ENCODE measurements at regions not wholly inside any gene's neighbourhood (a gene's known extent, or its start where the extent isn't known, plus 50 kb on each side); places are given as distances from the start of the nearest gene placed in this dataset.

DNA sequence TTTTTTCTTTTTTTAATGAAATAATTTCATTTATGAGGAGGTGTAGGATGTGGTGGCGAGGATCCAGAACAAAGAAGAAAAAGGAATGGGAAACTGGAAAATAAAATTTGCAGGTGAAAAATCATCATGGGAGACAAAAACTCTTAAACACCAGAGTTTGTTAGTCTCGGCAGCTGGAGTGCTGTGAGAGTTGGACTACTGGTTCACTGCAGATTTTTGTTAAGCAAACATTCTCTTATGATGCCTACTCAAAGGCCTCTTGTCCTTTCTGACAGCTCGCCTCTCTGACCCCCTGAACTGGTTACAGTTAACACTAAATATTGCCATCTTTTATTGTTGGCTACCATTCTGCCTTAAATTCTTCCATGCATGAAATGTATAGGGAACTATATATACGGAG is 152.4 kb upstream of the DPH6 start:
- TF ChIP-seq, protein P1, sequence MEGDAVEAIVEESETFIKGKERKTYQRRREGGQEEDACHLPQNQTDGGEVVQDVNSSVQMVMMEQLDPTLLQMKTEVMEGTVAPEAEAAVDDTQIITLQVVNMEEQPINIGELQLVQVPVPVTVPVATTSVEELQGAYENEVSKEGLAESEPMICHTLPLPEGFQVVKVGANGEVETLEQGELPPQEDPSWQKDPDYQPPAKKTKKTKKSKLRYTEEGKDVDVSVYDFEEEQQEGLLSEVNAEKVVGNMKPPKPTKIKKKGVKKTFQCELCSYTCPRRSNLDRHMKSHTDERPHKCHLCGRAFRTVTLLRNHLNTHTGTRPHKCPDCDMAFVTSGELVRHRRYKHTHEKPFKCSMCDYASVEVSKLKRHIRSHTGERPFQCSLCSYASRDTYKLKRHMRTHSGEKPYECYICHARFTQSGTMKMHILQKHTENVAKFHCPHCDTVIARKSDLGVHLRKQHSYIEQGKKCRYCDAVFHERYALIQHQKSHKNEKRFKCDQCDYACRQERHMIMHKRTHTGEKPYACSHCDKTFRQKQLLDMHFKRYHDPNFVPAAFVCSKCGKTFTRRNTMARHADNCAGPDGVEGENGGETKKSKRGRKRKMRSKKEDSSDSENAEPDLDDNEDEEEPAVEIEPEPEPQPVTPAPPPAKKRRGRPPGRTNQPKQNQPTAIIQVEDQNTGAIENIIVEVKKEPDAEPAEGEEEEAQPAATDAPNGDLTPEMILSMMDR (IDR thresholded peaks at IDR 0.05), result no peak
- TF ChIP-seq POLR2A (IDR thresholded peaks at IDR 0.05), result no peak
- TF ChIP-seq POLR2AphosphoS5 (IDR thresholded peaks at IDR 0.05), result no peak
- TF ChIP-seq EP300 (IDR thresholded peaks at IDR 0.05), result no peak

All from gastroesophageal sphincter (tissue), 3 donors.